Neural progenitor cell (in vitro differentiated cells): ENCODE measurements at regions not wholly inside any gene's neighbourhood (a gene's known extent, or its start where the extent isn't known, plus 50 kb on each side); places are given as distances from the start of the nearest gene placed in this dataset.
A peak's percentile ranks its signal among the peaks of the same experiment; 100 is the strongest.

Experiments
- DNase-seq: peaks from one replicate; pipeline ENCODE4 v3.0.0-alpha.2; 2016; ENCODE audit warnings: low spot score
- H2AFZ ChIP-seq: fragments of 200-600 bp; sonication (generic); replicated peaks from 2 replicates; pipeline ENCODE4 v1.6.1; 2016; ENCODE audit warnings: antibody characterized with exemption
- H3F3A ChIP-seq: fragments of 200-600 bp; sonication (generic); 2 replicates; pipeline ENCODE4 v1.6.1; 2016; ENCODE audit warnings: antibody characterized with exemption, low read depth
- H3K27ac ChIP-seq: fragments of 200-600 bp; sonication (generic); 2 replicates; pipeline ENCODE4 v1.5.1; 2016; ENCODE audit warnings: mild to moderate bottlenecking
- H3K27me3 ChIP-seq: fragments of 200-600 bp; sonication (generic); 2 replicates; pipeline ENCODE4 v1.6.1; 2016; ENCODE audit warnings: mild to moderate bottlenecking, moderate library complexity
- H3K36me3 ChIP-seq: fragments of 200-600 bp; sonication (generic); 2 replicates; pipeline ENCODE4 v1.5.1; 2016
- H3K4me1 ChIP-seq: fragments of 200-600 bp; sonication (generic); 2 replicates; pipeline ENCODE4 v1.6.1; 2016; ENCODE audit warnings: mixed run types
- H3K4me2 ChIP-seq: fragments of 200-600 bp; sonication (generic); 2 replicates; pipeline ENCODE4 v1.6.1; 2016
- H3K4me3 ChIP-seq: fragments of 200-600 bp; sonication (generic); 2 replicates; pipeline ENCODE4 v1.5.1; 2016
- H3K79me2 ChIP-seq: fragments of 200-600 bp; sonication (generic); 2 replicates; pipeline ENCODE4 v1.6.1; 2016; ENCODE audit warnings: low read depth
- H3K9ac ChIP-seq: fragments of 200-600 bp; sonication (generic); 2 replicates; pipeline ENCODE4 v1.6.1; 2016
- H3K9me3 ChIP-seq: fragments of 200-600 bp; sonication (generic); 2 replicates; pipeline ENCODE4 v1.5.1; 2016; ENCODE audit warnings: low read depth
- H4K20me1 ChIP-seq: fragments of 200-600 bp; sonication (generic); 2 replicates; pipeline ENCODE4 v1.6.1; 2016; ENCODE audit warnings: low read depth
- H3K27ac Mint-ChIP-seq: 3 replicates; pipeline ENCODE4 v1.8.0; 2021; ENCODE audit warnings: mixed read lengths
- H3K27me3 Mint-ChIP-seq: 2 replicates; pipeline ENCODE4 v1.8.0; 2022; ENCODE audit warnings: low read depth, mild to moderate bottlenecking, inconsistent platforms, moderate library complexity, mixed read lengths; ENCODE audit not compliant: insufficient read depth
- H3K36me3 Mint-ChIP-seq: 3 replicates; pipeline ENCODE4 v1.8.0; 2021; ENCODE audit warnings: mixed read lengths
- H3K4me1 Mint-ChIP-seq: 3 replicates; pipeline ENCODE4 v1.8.0; 2021; ENCODE audit warnings: mixed read lengths
- H3K4me3 Mint-ChIP-seq: 3 replicates; pipeline ENCODE4 v1.8.0; 2021; ENCODE audit warnings: mild to moderate bottlenecking, moderate library complexity, mixed read lengths
- H3K9me3 Mint-ChIP-seq: 3 replicates; pipeline ENCODE4 v1.8.0; 2020; ENCODE audit warnings: mixed read lengths
- CTCF ChIP-seq: fragments of 200-600 bp; sonication (generic); IDR thresholded peaks from 2 replicates; pipeline ENCODE4 v1.5.1; 2017; ENCODE audit warnings: antibody characterized with exemption, mild to moderate bottlenecking
- EZH2 ChIP-seq: fragments of 200-600 bp; sonication (generic); IDR thresholded peaks from 2 replicates; pipeline ENCODE4 v1.6.1; 2017; ENCODE audit warnings: antibody characterized with exemption, mild to moderate bottlenecking, moderate library complexity
- EZH2phosphoT487 ChIP-seq: fragments of 200-600 bp; sonication (generic); IDR thresholded peaks from 2 replicates; pipeline ENCODE4 v1.6.1; 2017; ENCODE audit warnings: antibody characterized with exemption

- no peak overlapping the region for H3K27ac ChIP-seq
Measured at GRCh38 chr7:82616059-82616728, 172.6 kb upstream of the CACNA2D1 start.

GRCh38 chr7:82615527-82615926 lies 171.9 kb upstream of the CACNA2D1 start:
- Histone ChIP-seq H2AFZ (no peak overlapping the region), H3K4me3 (no peak overlapping the region), H3K4me2 (no peak overlapping the region), H4K20me1 (no peaks in the 10 kb centered on the region), H3K4me1 (no peaks in the 10 kb centered on the region), H3F3A (no peaks in the 10 kb centered on the region), H3K36me3 (no peaks in the 10 kb centered on the region), H3K27ac (no peak overlapping the region), H3K9ac (no peak overlapping the region), H3K9me3 (no peaks in the 10 kb centered on the region), H3K27me3 (no peaks in the 10 kb centered on the region), H3K79me2 (no peaks in the 10 kb centered on the region)
- no peak overlapping the region for H3K4me3 Mint-ChIP-seq
- H3K27me3 Mint-ChIP-seq, result peaks cover 2% of the 10 kb centered on the region
- no peak for TF ChIP-seq EZH2
- no peak for TF ChIP-seq EZH2phosphoT487
- no peaks in the 10 kb centered on the region for H3K9me3 Mint-ChIP-seq
- H3K27ac Mint-ChIP-seq, result no peak overlapping the region
- DNase-seq, result no peak
- no peaks in the 10 kb centered on the region for H3K36me3 Mint-ChIP-seq
- peaks cover 15% of the 10 kb centered on the region for H3K4me1 Mint-ChIP-seq

More at GRCh38 chr7:82616059-82616728, 172.6 kb upstream of the CACNA2D1 start:
- no peak overlapping the region for H2AFZ ChIP-seq
- no peak for DNase-seq
- no peak overlapping the region for H3K9ac ChIP-seq
- H3K4me2 ChIP-seq, result no peak overlapping the region
- H3F3A ChIP-seq, result no peaks in the 10 kb centered on the region
- no peaks in the 10 kb centered on the region for H3K4me1 ChIP-seq
- peaks cover 15% of the 10 kb centered on the region for H3K4me1 Mint-ChIP-seq
- H3K27me3 Mint-ChIP-seq, result no peaks in the 10 kb centered on the region
- no peaks in the 10 kb centered on the region for H3K36me3 Mint-ChIP-seq
- TF ChIP-seq CTCF, result no peak
- no peak for TF ChIP-seq EZH2
- no peak for TF ChIP-seq EZH2phosphoT487
- H3K79me2 ChIP-seq, result no peaks in the 10 kb centered on the region
- no peak overlapping the region for H3K4me3 Mint-ChIP-seq
- no peak overlapping the region for H3K4me3 ChIP-seq
- no peaks in the 10 kb centered on the region for H3K36me3 ChIP-seq
- H3K27ac Mint-ChIP-seq, result no peak overlapping the region
- H3K9me3 Mint-ChIP-seq, result no peaks in the 10 kb centered on the region
- no peaks in the 10 kb centered on the region for H4K20me1 ChIP-seq
- H3K9me3 ChIP-seq, result no peaks in the 10 kb centered on the region
- no peaks in the 10 kb centered on the region for H3K27me3 ChIP-seq

GRCh38 chr7:82609746-82610145 lies 166.2 kb upstream of the CACNA2D1 start:
- Histone ChIP-seq H2AFZ (no peak overlapping the region), H3K4me2 (no peak overlapping the region), H3K27ac (no peak overlapping the region), H3F3A (no peaks in the 10 kb centered on the region), H3K27me3 (no peaks in the 10 kb centered on the region), H3K9me3 (no peaks in the 10 kb centered on the region), H3K36me3 (no peaks in the 10 kb centered on the region), H3K4me3 (no peak overlapping the region), H3K79me2 (no peaks in the 10 kb centered on the region), H3K9ac (no peak overlapping the region), H4K20me1 (no peaks in the 10 kb centered on the region), H3K4me1 (no peaks in the 10 kb centered on the region)
- Mint-ChIP-seq H3K4me1 (no peaks in the 10 kb centered on the region), H3K27me3 (peaks cover 2% of the 10 kb centered on the region), H3K9me3 (no peaks in the 10 kb centered on the region), H3K36me3 (peaks cover 2% of the 10 kb centered on the region), H3K27ac (no peak overlapping the region), H3K4me3 (no peak overlapping the region)
- TF ChIP-seq CTCF, result no peak
- TF ChIP-seq EZH2phosphoT487, result no peak
- TF ChIP-seq EZH2, result no peak
- no peak for DNase-seq

GRCh38 chr7:82605247-82605864 lies 161.8 kb upstream of the CACNA2D1 start:
- no peaks in the 10 kb centered on the region for H4K20me1 ChIP-seq
- H3K27me3 Mint-ChIP-seq, result no peaks in the 10 kb centered on the region
- H3K9me3 Mint-ChIP-seq, result peaks cover 12% of the 10 kb centered on the region
- H3K4me3 Mint-ChIP-seq, result no peak overlapping the region
- no peak overlapping the region for H3K4me2 ChIP-seq
- H3K4me3 ChIP-seq, result no peak overlapping the region
- H3K79me2 ChIP-seq, result no peaks in the 10 kb centered on the region
- no peak overlapping the region for H2AFZ ChIP-seq
- H3K27ac Mint-ChIP-seq, result no peak overlapping the region
- TF ChIP-seq CTCF (peak; percentile 93), EZH2 (no peak)
- peaks cover 7% of the 10 kb centered on the region for H3K4me1 Mint-ChIP-seq
- H3K9me3 ChIP-seq, result peaks cover 4% of the 10 kb centered on the region
- H3K27me3 ChIP-seq, result no peaks in the 10 kb centered on the region
- no peaks in the 10 kb centered on the region for H3F3A ChIP-seq
- H3K9ac ChIP-seq, result no peak overlapping the region
- H3K36me3 Mint-ChIP-seq, result peaks cover 9% of the 10 kb centered on the region
- H3K27ac ChIP-seq, result no peak overlapping the region
- no peaks in the 10 kb centered on the region for H3K36me3 ChIP-seq
- peak; percentile 56 for DNase-seq
- peaks cover 6% of the 10 kb centered on the region for H3K4me1 ChIP-seq
